ENCODE measurements at regions not wholly inside any gene's neighbourhood (a gene's known extent, or its start where the extent isn't known, plus 50 kb on each side); places are given as distances from the start of the nearest gene placed in this dataset.
A peak's percentile ranks its signal among the peaks of the same experiment; 100 is the strongest.
"Not testable (repeated sequence)": the region's sequence is repeated elsewhere in the genome, so short reads cannot be mapped to it uniquely, and the experiment has no call there.

DNA sequence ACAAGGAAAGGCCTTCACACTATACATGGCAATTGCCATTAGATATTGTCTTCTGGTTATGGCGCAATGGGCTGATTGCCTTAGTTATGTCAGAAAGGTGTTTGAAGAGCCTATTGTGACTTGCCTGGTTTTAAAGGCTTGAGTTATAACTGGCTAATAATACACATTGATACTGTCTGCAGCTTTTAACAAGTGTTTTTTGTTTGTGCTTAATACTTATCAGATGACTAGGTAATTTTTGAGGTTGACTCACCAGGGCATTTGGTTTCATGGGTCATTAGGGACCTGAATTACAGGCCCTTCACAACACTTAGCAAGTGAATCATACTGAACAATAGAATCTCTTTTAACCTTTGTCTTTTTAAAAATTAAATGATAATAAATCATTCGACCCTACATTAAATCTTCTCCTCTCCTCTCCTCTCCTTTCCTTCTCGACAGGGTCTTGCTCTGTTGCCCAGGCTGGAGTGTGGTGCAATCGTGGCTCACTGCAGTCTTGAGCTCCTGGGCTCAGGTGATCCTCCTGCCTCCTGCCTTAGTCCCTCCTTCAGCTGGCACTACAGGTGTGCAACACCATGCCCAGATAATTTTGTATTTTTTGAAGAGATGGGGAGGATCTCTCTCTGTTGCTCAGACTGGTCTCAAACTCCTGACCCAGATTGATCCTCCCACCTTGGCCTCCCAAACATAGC lies 196.3 kb downstream of the JCAD start:
- Histone ChIP-seq H3K4me3 (ENCODE audit: low read depth, low read length) (no peak overlapping the region), H3K36me3 (ENCODE audit: control insufficient read depth, insufficient read depth, low read length) (no peaks in the 10 kb centered on the region), H3K27me3 (ENCODE audit: control insufficient read depth, insufficient read depth, low read length) (no peaks in the 10 kb centered on the region)
- TF ChIP-seq CTCF (IDR thresholded peaks at IDR 0.05; ENCODE audit: insufficient read depth, low read length, poor library complexity, severe bottlenecking): no peak
- peak; percentile 97 for DNase-seq (ENCODE audit: low read depth)

- no peak for DNase-seq (ENCODE audit: low read depth)
- TF ChIP-seq CTCF (IDR thresholded peaks at IDR 0.05; ENCODE audit: insufficient read depth, low read length, poor library complexity, severe bottlenecking): no peak
- Histone ChIP-seq H3K27me3 (ENCODE audit: control insufficient read depth, insufficient read depth, low read length) (no peaks in the 10 kb centered on the region), H3K36me3 (ENCODE audit: control insufficient read depth, insufficient read depth, low read length) (no peaks in the 10 kb centered on the region), H3K4me3 (ENCODE audit: low read depth, low read length) (no peak overlapping the region)
Measured at GRCh38 chr10:29861811-29862505, 197.4 kb downstream of the JCAD start.

GRCh38 chr10:29861231-29861630 lies 198.2 kb downstream of the JCAD start:
- not testable (repeated sequence) for H3K27me3 ChIP-seq (ENCODE audit: control insufficient read depth, insufficient read depth, low read length); H3K4me3 ChIP-seq (ENCODE audit: low read depth, low read length); H3K36me3 ChIP-seq (ENCODE audit: control insufficient read depth, insufficient read depth, low read length); DNase-seq (ENCODE audit: low read depth)

GRCh38 chr10:29860166-29860565 lies 199.2 kb downstream of the JCAD start:
- no peak for TF ChIP-seq CTCF (IDR thresholded peaks at IDR 0.05; ENCODE audit: insufficient read depth, low read length, poor library complexity, severe bottlenecking)
- Histone ChIP-seq H3K27me3 (ENCODE audit: control insufficient read depth, insufficient read depth, low read length) (no peaks in the 10 kb centered on the region), H3K4me3 (ENCODE audit: low read depth, low read length) (no peak overlapping the region), H3K36me3 (ENCODE audit: control insufficient read depth, insufficient read depth, low read length) (no peaks in the 10 kb centered on the region)
- DNase-seq (ENCODE audit: low read depth): no peak

GRCh38 chr10:29859521-29860130 lies 199.8 kb downstream of the JCAD start:
- DNase-seq (ENCODE audit: low read depth): no peak
- no peak overlapping the region for H3K4me3 ChIP-seq (ENCODE audit: low read depth, low read length)

More at GRCh38 chr10:29859521-29860130, 199.8 kb downstream of the JCAD start:
- Histone ChIP-seq H3K36me3 (ENCODE audit: control insufficient read depth, insufficient read depth, low read length) (no peaks in the 10 kb centered on the region), H3K27me3 (ENCODE audit: control insufficient read depth, insufficient read depth, low read length) (no peaks in the 10 kb centered on the region)
- TF ChIP-seq CTCF (IDR thresholded peaks at IDR 0.05; ENCODE audit: insufficient read depth, low read length, poor library complexity, severe bottlenecking): no peak

Measured in kidney epithelial cell (primary cell).